H7 (cell line): ENCODE measurements at regions not wholly inside any gene's neighbourhood (a gene's known extent, or its start where the extent isn't known, plus 50 kb on each side); places are given as distances from the start of the nearest gene placed in this dataset.

ENCODE experiments used
- DNase-seq: peaks from one replicate; pipeline ENCODE4 v3.0.0; 2012
- H3K27me3 ChIP-seq: 2 replicates; pipeline ENCODE4 v1.6.0; 2011; ENCODE audit warnings: mild to moderate bottlenecking, low read length; ENCODE audit not compliant: control insufficient read depth, insufficient read depth
- H3K36me3 ChIP-seq: replicated peaks from 2 replicates; pipeline ENCODE4 v1.5.1; 2011; ENCODE audit warnings: low read length; ENCODE audit not compliant: control insufficient read depth, insufficient read depth
- H3K4me3 ChIP-seq: 2 replicates; pipeline ENCODE4 v1.5.1; 2011; ENCODE audit warnings: low read depth, mild to moderate bottlenecking, control low read depth, low read length, moderate library complexity; ENCODE audit not compliant: insufficient read depth

DNA sequence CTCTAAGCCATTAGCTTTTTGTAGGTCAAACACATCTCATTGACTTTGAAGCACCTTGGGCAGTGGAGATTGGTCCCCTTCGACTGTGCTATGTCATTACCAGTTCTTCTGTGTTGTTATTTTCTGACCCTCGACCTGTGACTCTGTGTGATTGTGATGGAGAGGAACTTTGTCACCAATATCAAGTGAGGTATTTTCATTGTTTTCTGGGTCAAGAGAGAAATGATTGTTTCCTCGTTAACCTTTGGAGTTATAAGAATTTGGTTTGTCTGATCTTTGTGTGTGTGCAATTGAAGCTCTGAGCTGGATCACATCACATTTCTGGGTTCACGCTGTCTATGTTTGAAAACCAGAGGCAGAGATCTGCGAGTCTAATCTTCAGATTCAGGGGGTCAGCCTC is 432.2 kb upstream of the KLF6 start:
- H3K4me3 ChIP-seq = no peak overlapping the region
- DNase-seq = no peak
- no peaks in the 10 kb centered on the region for H3K27me3 ChIP-seq
- no peaks in the 10 kb centered on the region for H3K36me3 ChIP-seq

DNA sequence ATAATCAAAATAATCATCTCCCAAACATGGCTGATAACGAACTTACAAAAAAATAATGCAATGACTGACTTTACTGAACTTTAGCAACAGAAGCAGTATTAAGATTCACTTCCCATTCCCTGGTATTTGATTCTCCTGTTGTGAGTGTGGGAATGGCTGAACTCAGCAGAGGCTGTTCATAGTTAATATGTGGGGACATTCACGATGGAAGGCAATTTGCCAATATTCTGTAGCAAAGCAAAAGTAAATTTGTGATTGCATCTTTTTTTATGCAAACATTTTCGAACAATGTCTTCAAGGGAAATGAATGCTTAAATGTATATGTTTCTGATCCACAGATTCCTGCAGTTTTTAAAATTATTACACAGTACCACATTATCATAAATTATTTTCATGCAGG is 431.7 kb upstream of the KLF6 start:
- DNase-seq = no peak
- H3K27me3 ChIP-seq = no peaks in the 10 kb centered on the region
- no peaks in the 10 kb centered on the region for H3K36me3 ChIP-seq
- H3K4me3 ChIP-seq = no peak overlapping the region

DNA sequence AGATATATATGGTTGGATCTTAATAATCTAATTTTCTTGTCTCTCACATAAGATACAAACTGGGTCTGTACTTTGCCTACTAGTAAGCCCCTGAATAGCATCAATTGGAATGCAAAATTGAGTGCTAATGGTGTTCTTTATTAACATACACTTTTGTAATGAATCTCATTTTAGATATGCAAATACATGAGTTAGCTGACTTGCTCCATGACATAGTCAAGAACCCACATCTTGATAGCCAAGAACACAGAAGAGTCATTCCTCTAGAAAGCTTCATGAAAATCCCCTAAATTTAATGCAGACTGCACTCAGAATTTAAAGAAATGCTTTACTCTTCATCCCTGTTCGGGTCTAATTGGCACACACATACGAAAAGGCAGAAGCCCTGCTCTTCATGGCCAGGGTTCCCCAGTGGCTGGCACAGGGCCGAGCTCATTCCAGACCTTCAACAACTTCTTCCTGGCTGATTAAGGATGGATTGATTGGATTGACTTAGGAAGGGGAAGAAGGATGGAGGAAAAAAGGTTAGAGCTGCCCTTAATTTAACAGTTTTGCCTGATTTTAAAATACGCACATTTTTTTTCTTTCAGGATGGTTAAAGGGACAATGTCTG is 431.1 kb upstream of the KLF6 start:
- Histone ChIP-seq H3K4me3 (no peak overlapping the region), H3K36me3 (no peaks in the 10 kb centered on the region), H3K27me3 (no peaks in the 10 kb centered on the region)
- DNase-seq = no peak

DNA sequence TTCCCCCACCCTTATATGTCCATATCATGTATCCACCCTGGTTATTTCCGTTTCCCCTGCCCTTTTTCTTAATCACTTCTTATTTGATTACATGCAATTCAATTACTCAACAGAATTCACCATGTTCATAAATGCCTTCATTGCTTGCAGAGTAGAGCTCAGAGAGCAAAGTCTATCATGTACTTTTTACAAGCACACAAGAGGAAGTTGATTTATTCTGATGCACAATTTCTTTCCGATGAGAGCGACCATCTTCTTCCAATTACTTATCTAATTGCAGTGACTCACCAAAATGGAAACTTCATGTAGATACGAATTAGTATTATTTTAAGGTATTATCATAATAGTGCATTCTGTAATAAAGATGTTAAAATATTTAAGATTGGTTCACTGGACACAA is 430.5 kb upstream of the KLF6 start:
- H3K36me3 ChIP-seq = no peaks in the 10 kb centered on the region
- no peak for DNase-seq
- H3K4me3 ChIP-seq = no peak overlapping the region
- no peaks in the 10 kb centered on the region for H3K27me3 ChIP-seq

DNA sequence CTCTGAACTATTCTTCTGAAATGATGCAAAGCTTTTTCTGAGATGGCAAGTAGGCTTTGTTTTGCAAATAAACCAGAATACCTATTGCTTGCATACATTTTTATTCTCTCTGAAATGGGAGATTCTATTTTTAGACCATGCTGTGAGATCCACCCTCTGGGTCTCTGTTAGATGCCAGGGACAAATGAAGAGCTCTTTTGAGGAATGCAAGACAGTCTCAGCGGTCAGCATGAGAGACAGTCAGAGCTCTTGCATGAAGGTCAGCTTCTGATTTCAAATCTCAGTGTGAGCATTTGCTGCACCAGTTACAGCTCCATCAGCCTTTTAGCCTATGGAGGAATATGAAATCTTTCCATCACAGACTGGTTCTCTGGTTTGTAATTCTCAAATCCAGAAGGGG is 429.9 kb upstream of the KLF6 start:
- H3K36me3 ChIP-seq = no peaks in the 10 kb centered on the region
- no peaks in the 10 kb centered on the region for H3K27me3 ChIP-seq
- no peak overlapping the region for H3K4me3 ChIP-seq
- DNase-seq = peak; percentile 22

DNA sequence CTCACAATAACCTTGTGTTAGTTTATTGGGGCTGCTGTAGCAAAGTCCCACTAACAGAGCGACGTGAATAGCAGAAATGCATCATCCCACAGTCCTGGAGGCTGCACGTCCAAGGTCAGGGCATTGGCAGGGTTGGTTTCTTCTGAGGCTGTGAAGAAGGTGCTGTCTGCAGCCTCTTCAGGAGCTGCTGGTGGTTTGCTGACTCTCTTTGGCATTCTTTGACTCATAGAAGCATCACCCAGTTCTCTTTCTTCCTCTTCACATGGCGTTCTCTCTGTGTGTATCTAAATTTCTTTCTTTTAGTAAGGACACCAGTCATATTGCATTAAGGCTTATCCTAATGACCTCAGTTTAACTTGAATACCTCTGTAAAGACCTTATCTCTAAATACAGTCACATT is 428.4 kb upstream of the KLF6 start:
- Histone ChIP-seq H3K27me3 (no peaks in the 10 kb centered on the region), H3K4me3 (no peak overlapping the region), H3K36me3 (no peaks in the 10 kb centered on the region)
- no peak for DNase-seq

DNA sequence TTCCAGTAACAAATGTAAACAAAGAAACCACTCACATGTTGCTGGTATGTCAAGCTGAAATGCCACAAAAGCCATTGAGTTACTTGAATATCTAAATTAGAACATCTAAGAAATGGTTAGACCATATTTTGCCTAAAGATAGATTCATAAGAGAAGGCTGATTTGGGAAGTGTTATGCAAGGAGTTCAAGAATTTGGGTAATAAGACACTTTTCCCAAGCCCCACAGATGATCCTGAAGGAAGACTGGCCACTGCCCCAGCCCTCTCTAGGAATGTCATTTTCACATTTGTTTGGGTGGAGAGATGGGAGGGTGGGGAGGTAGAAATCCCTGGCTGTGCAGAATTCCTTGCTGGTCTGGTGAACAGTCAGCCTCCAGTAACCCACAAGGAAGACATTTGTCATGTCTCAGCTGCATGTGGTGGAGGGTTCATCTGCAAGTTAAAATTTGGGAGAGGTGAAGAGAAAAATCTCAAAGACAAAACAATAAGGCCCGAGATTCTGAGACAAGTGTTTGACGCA is 427.2 kb upstream of the KLF6 start:
- Histone ChIP-seq H3K27me3 (no peaks in the 10 kb centered on the region), H3K36me3 (no peaks in the 10 kb centered on the region), H3K4me3 (no peak overlapping the region)
- no peak for DNase-seq

DNA sequence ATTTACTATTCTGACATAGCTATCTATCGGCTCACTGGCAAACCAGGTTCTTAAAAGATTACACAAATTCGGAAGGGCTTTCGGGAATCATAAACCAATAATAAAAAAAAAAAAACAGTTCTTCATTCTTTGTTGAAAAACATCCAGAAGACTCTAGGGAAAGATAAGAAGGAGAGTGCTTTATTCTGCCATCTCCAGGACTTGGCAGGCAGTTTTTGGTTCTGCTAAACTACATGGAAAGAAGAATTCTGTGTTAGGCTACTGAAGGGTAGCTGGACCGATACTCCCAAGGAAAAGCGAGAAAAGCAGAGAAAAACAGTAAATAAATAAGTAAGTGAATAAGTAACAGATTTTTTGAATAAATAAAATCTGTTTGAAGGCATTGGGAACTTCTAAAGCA is 423.5 kb upstream of the KLF6 start:
- Histone ChIP-seq H3K36me3 (no peaks in the 10 kb centered on the region), H3K4me3 (no peak overlapping the region), H3K27me3 (no peaks in the 10 kb centered on the region)
- DNase-seq = no peak

DNA sequence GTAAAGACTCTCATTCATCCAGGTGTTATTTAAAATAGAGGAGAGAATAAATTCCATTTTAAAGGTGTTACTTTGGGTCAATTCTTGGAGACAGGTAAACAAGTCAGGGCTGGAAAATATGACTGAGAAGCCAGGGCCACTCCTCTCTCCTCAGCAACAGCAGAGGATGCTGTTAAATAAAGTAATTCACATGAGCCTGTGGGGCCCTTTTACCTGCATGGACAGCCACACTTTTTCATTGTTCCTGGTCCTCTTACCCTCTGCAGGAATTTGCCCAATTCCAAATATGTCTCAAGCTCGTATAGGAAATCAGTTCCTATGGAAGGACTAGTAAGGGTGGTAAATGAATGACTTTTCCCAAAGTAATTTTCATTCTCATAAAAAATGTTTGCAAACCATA is 420.1 kb upstream of the KLF6 start:
- DNase-seq = no peak
- no peaks in the 10 kb centered on the region for H3K36me3 ChIP-seq

DNA sequence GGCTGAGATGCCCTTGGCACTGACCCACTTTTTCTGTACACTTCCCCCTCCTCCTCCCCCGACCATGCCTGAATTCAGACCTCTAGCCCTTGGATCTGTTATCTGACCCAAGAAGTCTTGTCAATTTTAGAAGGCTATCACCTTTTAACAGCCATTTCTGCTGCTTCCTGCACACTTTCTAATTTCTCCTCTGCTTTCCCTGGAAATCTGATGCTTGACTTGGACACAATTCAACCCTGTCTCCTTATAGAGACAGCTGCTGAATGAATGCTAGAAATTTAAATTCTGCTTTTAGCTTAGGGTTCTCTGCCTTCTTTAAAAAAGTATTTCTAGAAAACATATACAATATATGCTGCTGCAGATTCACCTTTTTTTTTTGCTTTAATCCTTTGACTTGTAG is 417.9 kb upstream of the KLF6 start:
- H3K4me3 ChIP-seq = no peak overlapping the region
- H3K27me3 ChIP-seq = no peaks in the 10 kb centered on the region
- no peak for DNase-seq
- no peaks in the 10 kb centered on the region for H3K36me3 ChIP-seq

More for the DNA sequence above, 420.1 kb upstream of the KLF6 start:
- Histone ChIP-seq H3K27me3 (no peaks in the 10 kb centered on the region), H3K4me3 (no peak overlapping the region)

DNA sequence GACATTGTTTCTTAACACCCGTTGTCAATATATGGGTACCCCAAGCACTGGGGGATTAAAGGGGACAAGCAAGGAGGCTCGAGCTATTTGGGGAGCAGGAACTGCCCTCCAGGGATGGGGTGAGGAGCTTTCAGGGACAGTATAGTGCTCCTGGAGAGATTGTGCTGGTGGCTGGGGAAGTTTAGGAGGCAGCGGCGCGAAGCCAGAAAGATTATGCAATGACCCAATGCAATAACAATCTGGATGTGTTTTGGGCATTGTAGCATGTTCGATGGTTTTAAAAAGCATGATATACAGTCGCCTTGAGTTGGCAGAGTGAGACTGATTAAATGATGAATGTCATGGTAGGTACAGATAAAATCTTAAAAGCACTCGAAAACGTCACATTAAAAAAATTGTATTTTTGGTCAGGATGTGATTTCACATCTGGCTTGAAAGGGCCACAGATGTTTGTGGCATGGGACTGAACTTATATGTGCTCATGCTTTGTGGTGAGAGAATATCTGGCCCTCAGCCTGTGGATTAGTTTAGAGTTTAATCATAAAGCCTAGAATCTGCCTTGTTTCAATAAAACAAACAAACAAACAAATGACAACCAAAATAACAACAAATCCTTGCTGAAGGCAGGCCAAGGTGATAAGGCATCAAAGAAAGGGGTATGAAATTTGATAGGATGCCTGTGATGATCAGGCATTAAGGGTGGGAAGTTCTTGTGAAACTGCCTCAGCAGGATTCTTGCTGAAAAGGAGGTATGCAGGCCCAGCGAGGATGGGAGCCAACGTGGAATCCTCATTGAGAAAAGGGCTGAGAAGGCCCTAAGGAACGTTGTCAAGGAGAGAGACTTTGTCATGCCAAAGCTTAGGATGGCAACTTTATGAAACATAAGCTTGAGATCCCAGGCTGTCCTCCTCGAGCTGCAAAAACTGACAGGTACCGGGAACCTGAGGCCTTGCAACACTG is 417.1 kb upstream of the KLF6 start:
- DNase-seq = no peak
- no peak overlapping the region for H3K4me3 ChIP-seq

DNA sequence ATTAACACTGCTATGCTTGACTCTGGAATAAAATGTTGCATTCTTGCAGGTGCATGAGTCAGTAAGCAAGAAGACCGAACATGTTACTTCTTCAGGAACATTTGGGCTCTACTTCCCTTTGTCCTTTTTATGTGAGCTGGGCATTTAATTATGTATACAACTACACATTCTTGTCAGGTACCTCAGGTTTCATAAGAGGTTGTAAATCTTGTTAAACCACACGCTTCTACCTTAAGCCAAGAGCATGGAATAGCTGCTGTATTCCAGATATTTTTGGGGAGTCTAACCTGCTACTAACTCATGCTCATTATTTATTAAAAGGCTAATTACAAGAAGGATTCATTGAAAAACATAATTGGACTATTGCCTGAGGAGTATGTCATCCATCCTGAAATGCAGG is 414.2 kb upstream of the KLF6 start:
- no peak for DNase-seq
- H3K36me3 ChIP-seq = no peaks in the 10 kb centered on the region
- H3K4me3 ChIP-seq = no peak overlapping the region
- no peaks in the 10 kb centered on the region for H3K27me3 ChIP-seq

More for the DNA sequence above, 417.1 kb upstream of the KLF6 start:
- Histone ChIP-seq H3K36me3 (no peaks in the 10 kb centered on the region), H3K27me3 (no peaks in the 10 kb centered on the region)

DNA sequence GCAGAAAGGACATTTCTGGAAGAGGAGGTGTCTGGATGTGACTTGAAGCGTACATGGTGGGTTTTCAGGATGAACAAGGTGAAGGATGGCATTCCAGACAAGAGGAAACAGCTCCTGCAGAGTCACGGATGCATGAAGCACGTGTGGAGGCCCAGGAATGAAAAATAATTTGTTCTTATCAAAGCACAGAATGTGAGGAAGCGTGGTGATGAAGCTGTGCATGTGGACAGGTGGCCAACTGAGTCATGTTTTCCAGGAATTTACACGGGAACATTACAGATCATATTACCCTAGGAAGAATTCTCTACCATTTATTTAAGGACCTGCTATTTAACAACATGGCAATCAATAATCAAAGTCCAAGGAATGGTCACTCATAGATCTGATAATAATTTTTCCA is 413.2 kb upstream of the KLF6 start:
- Histone ChIP-seq H3K4me3 (no peak overlapping the region), H3K36me3 (no peaks in the 10 kb centered on the region), H3K27me3 (no peaks in the 10 kb centered on the region)
- DNase-seq = no peak

DNA sequence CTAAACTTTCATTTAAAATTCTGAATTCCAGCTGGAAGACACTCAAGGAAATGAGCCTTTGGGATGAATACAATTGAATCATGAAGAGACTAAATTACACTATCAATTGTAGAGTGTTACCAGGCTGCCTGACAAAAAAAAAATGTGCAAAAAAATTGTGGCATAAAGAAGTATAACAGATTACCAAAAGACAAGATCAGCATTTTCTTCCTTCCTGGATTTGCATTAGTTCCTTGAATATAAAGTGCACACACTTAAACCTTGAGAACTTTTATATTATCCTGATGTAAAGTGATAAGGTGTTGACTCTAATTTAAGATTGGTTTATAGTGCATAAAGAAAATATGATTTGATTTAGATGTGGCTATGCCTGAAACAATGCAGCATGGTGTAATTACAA is 412.7 kb upstream of the KLF6 start:
- Histone ChIP-seq H3K4me3 (no peak overlapping the region), H3K36me3 (no peaks in the 10 kb centered on the region), H3K27me3 (no peaks in the 10 kb centered on the region)
- no peak for DNase-seq

DNA sequence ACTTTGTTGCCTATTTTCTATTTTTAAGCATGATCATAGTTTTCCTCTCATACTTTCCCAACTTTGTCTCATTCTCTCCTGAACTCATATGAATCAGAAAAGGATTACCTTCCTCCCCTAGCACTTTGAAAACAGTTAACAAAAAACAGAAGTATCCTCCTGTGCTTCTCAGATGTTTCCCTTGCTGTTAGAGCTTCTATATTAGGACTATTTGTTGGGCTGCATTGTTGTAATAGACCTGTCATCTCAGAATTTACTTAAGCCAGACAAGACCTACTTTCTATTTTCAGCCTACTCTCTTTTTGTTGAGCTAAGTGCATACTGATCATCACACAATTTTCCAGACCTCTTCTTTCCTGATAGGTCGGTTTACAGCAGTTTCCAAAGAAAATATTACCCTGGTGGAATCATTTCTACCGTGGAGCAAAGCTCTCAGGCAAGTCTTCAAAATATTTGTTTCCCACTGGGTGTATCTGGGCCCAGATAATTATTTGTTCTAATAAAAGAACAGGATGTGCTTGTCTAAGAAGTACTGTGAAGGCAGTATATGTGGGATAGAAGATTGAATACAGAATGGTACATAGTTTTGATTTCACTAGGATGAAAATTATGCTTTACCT is 411.9 kb upstream of the KLF6 start:
- Histone ChIP-seq H3K27me3 (no peaks in the 10 kb centered on the region), H3K4me3 (no peak overlapping the region), H3K36me3 (no peaks in the 10 kb centered on the region)
- DNase-seq = no peak
